A549 (cell line): ENCODE measurements at regions not wholly inside any gene's neighbourhood (a gene's known extent, or its start where the extent isn't known, plus 50 kb on each side); places are given as distances from the start of the nearest gene placed in this dataset.

Experiments
- ATAC-seq, 2 experiments: fragments of 200-7000 bp in 1 of 2; fragments of >200 bp in 1 of 2; cut with Nextera tagmentation in 1 of 2; cut with Tn5 transposase in 1 of 2; 3 replicates each; pipeline versions ENCODE4 v1.8.0 to v1.9.1; 2018 to 2020; ENCODE audit warnings: mild to moderate bottlenecking in 1 of 2, moderate library complexity in 1 of 2
- CTCF ChIA-PET: fragments of 300-600 bp; sonication (Branson Sonifier 250); formaldehyde crosslinking; extraction: SDS; loops from one replicate; lab custom pipeline; 2021; ENCODE audit warnings: antibody characterized with exemption, inconsistent platforms; lab: Yijun Ruan, JAX
- POLR2A ChIA-PET: fragments of 350-600 bp; formaldehyde crosslinking; extraction: SDS; loops from one replicate; lab custom pipeline; 2021; ENCODE audit warnings: antibody characterized with exemption, inconsistent platforms; lab: Yijun Ruan, JAX
- DNase-seq, 2 experiments: peaks; one replicate each; pipeline versions ENCODE4 v3.0.0 to v3.0.0-alpha.2; 2011 to 2016; ENCODE audit warnings: low read depth in 1 of 2, low spot score in 1 of 2
- FAIRE-seq: peaks from 2 replicates; lab custom pipeline; 2011; peaks lifted over from hg19 to GRCh38; lab: Jason Lieb, UNC
- H3K27ac ChIP-seq, 2 experiments: fragments of >200 bp; sonication (Bioruptor Twin); formaldehyde crosslinking; 3 replicates each; pipeline ENCODE4 v1.5.1; 2016 to 2017
- H3K4me1 ChIP-seq: fragments of >200 bp; sonication (Bioruptor Twin); formaldehyde crosslinking; 3 replicates; pipeline ENCODE4 v1.6.1; 2016
- H3K4me2 ChIP-seq: fragments of >200 bp; sonication (Bioruptor Twin); formaldehyde crosslinking; 3 replicates; pipeline ENCODE4 v1.6.1; 2016
- H3K4me3 ChIP-seq: fragments of >200 bp; sonication (Bioruptor Twin); formaldehyde crosslinking; 3 replicates; pipeline ENCODE4 v1.5.1; 2016
- H3K9me3 ChIP-seq: fragments of >200 bp; sonication (Bioruptor Twin); formaldehyde crosslinking; 3 replicates; pipeline ENCODE4 v1.6.1; 2016
- ATOH8 ChIP-seq: fragments of 250-450 bp; sonication (Bioruptor Pico); IDR thresholded peaks from 2 replicates; pipeline ENCODE4 v1.5.0; 2020; ENCODE audit warnings: low read depth, mild to moderate bottlenecking, moderate library complexity
- BHLHE40 ChIP-seq: IDR thresholded peaks from 2 replicates; pipeline ENCODE4 v1.6.1; 2012; ENCODE audit warnings: low read depth, low read length, inconsistent platforms
- CHD2 ChIP-seq: fragments of 150-350 bp; IDR thresholded peaks from 2 replicates; pipeline ENCODE4 v1.6.1; 2014; ENCODE audit warnings: low read length; ENCODE audit not compliant: partially characterized antibody
- E2F6 ChIP-seq: IDR thresholded peaks from 2 replicates; pipeline ENCODE4 v1.6.1; 2012; ENCODE audit warnings: low read depth, borderline replicate concordance
- EP300 ChIP-seq, 2 experiments: fragments of >200 bp; sonication (Bioruptor Twin); formaldehyde crosslinking; IDR thresholded peaks; 2 replicates in 1 of 2; 3 replicates in 1 of 2; pipeline ENCODE4 v1.6.1; 2016 to 2017
- HES2 ChIP-seq: fragments of >200 bp; sonication (Bioruptor Twin); formaldehyde crosslinking; IDR thresholded peaks from 2 replicates; pipeline ENCODE4 v1.6.1; 2016
- HMGXB4 ChIP-seq: fragments of 250-450 bp; sonication (Bioruptor Pico); IDR thresholded peaks from 2 replicates; pipeline ENCODE4 v1.5.0; 2021; ENCODE audit warnings: mild to moderate bottlenecking, moderate library complexity, borderline replicate concordance
- HOXA7 ChIP-seq: fragments of 250-450 bp; sonication (Bioruptor Pico); IDR thresholded peaks from 2 replicates; pipeline ENCODE4 v1.5.0; 2020; ENCODE audit warnings: mild to moderate bottlenecking, moderate library complexity
- HOXB13 ChIP-seq: fragments of 250-450 bp; sonication (Bioruptor Pico); IDR thresholded peaks from 2 replicates; pipeline ENCODE4 v1.5.0; 2020; ENCODE audit warnings: low read depth, mild to moderate bottlenecking, moderate library complexity
- HOXB5 ChIP-seq: fragments of 250-450 bp; sonication (Bioruptor Pico); IDR thresholded peaks from 2 replicates; pipeline ENCODE4 v1.5.0; 2020; ENCODE audit warnings: mild to moderate bottlenecking, moderate library complexity
- MYC ChIP-seq: IDR thresholded peaks from 2 replicates; pipeline ENCODE4 v1.6.1; 2012; ENCODE audit warnings: mild to moderate bottlenecking, inconsistent platforms, low read length, improper control_type of control experiment, borderline replicate concordance
- RARB ChIP-seq: fragments of 250-450 bp; sonication (Bioruptor Pico); IDR thresholded peaks from 2 replicates; pipeline ENCODE4 v1.8.0; 2021; ENCODE audit warnings: mild to moderate bottlenecking, moderate library complexity
- RCOR1 ChIP-seq: fragments of 150-350 bp; IDR thresholded peaks from 2 replicates; pipeline ENCODE4 v1.6.1; 2014; ENCODE audit warnings: antibody characterized with exemption, low read length, low read depth
- RFX5 ChIP-seq: fragments of 450-650 bp; IDR thresholded peaks from 2 replicates; pipeline ENCODE4 v1.7.1; 2014; ENCODE audit warnings: antibody characterized with exemption, mild to moderate bottlenecking, moderate library complexity
- SMC3 ChIP-seq: fragments of >200 bp; sonication (Bioruptor Twin); formaldehyde crosslinking; IDR thresholded peaks from 3 replicates; pipeline ENCODE4 v1.6.1; 2018; ENCODE audit warnings: inconsistent platforms
- SREBF2 ChIP-seq: fragments of 450-650 bp; IDR thresholded peaks from 2 replicates; pipeline ENCODE4 v1.6.1; 2014; ENCODE audit warnings: mild to moderate bottlenecking, moderate library complexity
- ZC3H11A ChIP-seq: fragments of 450-650 bp; IDR thresholded peaks from 2 replicates; pipeline ENCODE4 v1.6.1; 2014; ENCODE audit warnings: antibody characterized with exemption, mild to moderate bottlenecking
- ZFP36 ChIP-seq: fragments of 450-650 bp; IDR thresholded peaks from 2 replicates; pipeline ENCODE4 v1.6.1; 2014; ENCODE audit warnings: borderline replicate concordance; ENCODE audit not compliant: partially characterized antibody
- WGBS: methylation state at CpG from one replicate; pipeline ENCODE4 v1.1.6; 2017; ENCODE audit errors: missing lambda C conversion rate; 5-methylcytosine and 5-hydroxymethylcytosine counted together
- TF ChIP-seq, protein P1 (sequence below): fragments of >200 bp; sonication (Bioruptor Twin); formaldehyde crosslinking; IDR thresholded peaks from 3 replicates; pipeline ENCODE4 v1.6.1; 2016

DNA sequence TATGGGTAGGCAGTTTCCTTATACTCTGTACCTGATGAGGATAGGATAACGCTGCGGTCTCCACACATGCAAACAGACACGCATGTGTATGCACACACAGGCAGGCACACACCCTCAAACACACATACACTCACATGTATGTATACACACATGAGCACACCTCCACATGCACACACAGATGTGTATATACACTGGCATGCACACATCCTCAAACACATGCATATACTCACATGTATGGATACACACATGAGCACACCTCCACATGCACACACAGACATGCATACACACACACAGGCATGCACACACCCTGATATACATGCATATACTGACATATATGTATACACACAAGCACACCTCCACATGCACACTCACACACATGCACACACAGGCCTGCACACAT is 267.8 kb upstream of the HDAC4 start:
- ATAC-seq (no peak), DNase-seq (no peak), FAIRE-seq (no peak)
- TF ChIP-seq ATOH8 (CRISPR knock-in tag) (no peak), SREBF2 (no peak), HMGXB4 (CRISPR knock-in tag) (no peak), EP300 (IDR thresholded peaks at IDR 0.05) (no peak), RFX5 (no peak), HOXB5 (CRISPR knock-in tag) (no peak), HOXB13 (CRISPR knock-in tag) (no peak), SMC3 (no peak)
- Histone ChIP-seq H3K9me3 (0 out of 3 replicates have a peak, but pooled peaks cover 3% of the 10 kb centered on the region), H3K27ac (no peak overlapping the region), H3K4me2 (no peak overlapping the region), H3K4me1 (no peaks in the 10 kb centered on the region), H3K4me3 (no peak overlapping the region)
- WGBS: 79% methylated on average over 3 of the region's 3 CpGs
- CTCF ChIA-PET: no interaction called here
- POLR2A ChIA-PET: no interaction called here

DNA sequence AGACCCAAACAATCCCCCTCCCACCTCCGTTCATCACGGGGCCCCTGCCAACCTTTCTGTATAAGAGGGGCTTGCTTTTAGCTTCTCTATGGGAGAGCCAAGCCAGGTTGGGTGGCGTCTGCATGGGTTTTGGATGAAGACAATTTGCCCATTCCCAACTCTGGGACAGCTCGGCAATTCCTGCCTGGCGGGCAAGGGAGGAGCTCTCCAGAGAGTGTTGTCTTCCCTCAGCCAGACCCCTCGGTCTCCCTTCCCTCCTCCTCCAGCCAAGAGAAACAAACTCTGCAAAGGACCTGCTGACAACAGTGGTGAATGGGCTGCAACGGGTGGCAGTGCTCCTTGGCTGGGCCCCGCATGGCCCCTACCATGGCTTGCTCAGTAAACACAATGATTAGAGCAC is 267.2 kb upstream of the HDAC4 start:
- H3K4me2 ChIP-seq: no peak overlapping the region
- H3K4me1 ChIP-seq: no peaks in the 10 kb centered on the region
- no peak overlapping the region for H3K27ac ChIP-seq
- FAIRE-seq (no peak), ATAC-seq (no peak)
- ChIA-PET POLR2A (no interaction called here), CTCF (no interaction called here)
- no peak for TF ChIP-seq MYC
- TF ChIP-seq, all 56 proteins: peak for 0
- 45% methylated on average over 8 of the region's 8 CpGs for WGBS
- DNase-seq: no peak
- Histone ChIP-seq H3K9me3 (0 out of 3 replicates have a peak, but pooled peaks cover 3% of the 10 kb centered on the region), H3K4me3 (no peak overlapping the region)

- POLR2A ChIA-PET: no interaction called here
These were observed 266.7 kb upstream of the HDAC4 start for GRCh38 chr2:239667431-239667985.

More at GRCh38 chr2:239667431-239667985, 266.7 kb upstream of the HDAC4 start:
- TF ChIP-seq CHD2 (no peak), EP300 (IDR thresholded peaks at IDR 0.05) (no peak), HOXA7 (CRISPR knock-in tag) (no peak), HOXB13 (CRISPR knock-in tag) (no peak), ZC3H11A (no peak), E2F6 (no peak), ATOH8 (CRISPR knock-in tag) (no peak), RARB (no peak), BHLHE40 (no peak), HES2 (no peak), RCOR1 (no peak), ZFP36 (no peak)
- TF ChIP-seq, protein P1, sequence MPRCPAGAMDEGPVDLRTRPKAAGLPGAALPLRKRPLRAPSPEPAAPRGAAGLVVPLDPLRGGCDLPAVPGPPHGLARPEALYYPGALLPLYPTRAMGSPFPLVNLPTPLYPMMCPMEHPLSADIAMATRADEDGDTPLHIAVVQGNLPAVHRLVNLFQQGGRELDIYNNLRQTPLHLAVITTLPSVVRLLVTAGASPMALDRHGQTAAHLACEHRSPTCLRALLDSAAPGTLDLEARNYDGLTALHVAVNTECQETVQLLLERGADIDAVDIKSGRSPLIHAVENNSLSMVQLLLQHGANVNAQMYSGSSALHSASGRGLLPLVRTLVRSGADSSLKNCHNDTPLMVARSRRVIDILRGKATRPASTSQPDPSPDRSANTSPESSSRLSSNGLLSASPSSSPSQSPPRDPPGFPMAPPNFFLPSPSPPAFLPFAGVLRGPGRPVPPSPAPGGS: no peak
- CTCF ChIA-PET: no interaction called here
- Histone ChIP-seq H3K27ac (no peak overlapping the region), H3K9me3 (0 out of 3 replicates have a peak, but pooled peaks cover 3% of the 10 kb centered on the region), H3K4me3 (no peak overlapping the region), H3K4me2 (no peak overlapping the region), H3K4me1 (no peaks in the 10 kb centered on the region)
- FAIRE-seq (no peak), ATAC-seq (no peak), DNase-seq (no peak)
- 33% methylated on average over 8 of the region's 10 CpGs for WGBS
